Cardiac muscle cell (in vitro differentiated cells and primary cell): ENCODE measurements at regions not wholly inside any gene's neighbourhood (a gene's known extent, or its start where the extent isn't known, plus 50 kb on each side); places are given as distances from the start of the nearest gene placed in this dataset.

ENCODE experiments used
- DNase-seq, 2 donors: peaks; one replicate each; pipeline versions ENCODE4 v3.0.0 to v3.0.0-alpha.2; 2010 to 2017; ENCODE audit warnings: low read depth in 1 of 2, low spot score in 1 of 2
- H3K27ac ChIP-seq: fragments of 200-600 bp; sonication (generic); 2 replicates; pipeline ENCODE4 v1.5.1; 2016
- H3K27me3 ChIP-seq: fragments of 200-600 bp; sonication (generic); 2 replicates; pipeline ENCODE4 v1.6.0; 2016; ENCODE audit warnings: control low read depth
- H3K36me3 ChIP-seq: fragments of 200-600 bp; sonication (generic); 2 replicates; pipeline ENCODE4 v1.5.1; 2016; ENCODE audit warnings: control low read depth
- H3K4me1 ChIP-seq: fragments of 200-600 bp; sonication (generic); 2 replicates; pipeline ENCODE4 v1.8.1; 2017; ENCODE audit warnings: low read depth, mild to moderate bottlenecking, mixed run types
- H3K4me3 ChIP-seq: fragments of 200-600 bp; sonication (generic); 2 replicates; pipeline ENCODE4 v1.5.1; 2016; ENCODE audit warnings: mild to moderate bottlenecking
- H3K9me3 ChIP-seq: fragments of 200-600 bp; sonication (generic); 2 replicates; pipeline ENCODE4 v1.5.1; 2017; ENCODE audit warnings: low read depth, mild to moderate bottlenecking, control low read depth
- CTCF ChIP-seq: IDR thresholded peaks from 2 replicates; pipeline ENCODE4 v1.5.1; 2012; ENCODE audit warnings: low read depth, mild to moderate bottlenecking, low read length

DNA sequence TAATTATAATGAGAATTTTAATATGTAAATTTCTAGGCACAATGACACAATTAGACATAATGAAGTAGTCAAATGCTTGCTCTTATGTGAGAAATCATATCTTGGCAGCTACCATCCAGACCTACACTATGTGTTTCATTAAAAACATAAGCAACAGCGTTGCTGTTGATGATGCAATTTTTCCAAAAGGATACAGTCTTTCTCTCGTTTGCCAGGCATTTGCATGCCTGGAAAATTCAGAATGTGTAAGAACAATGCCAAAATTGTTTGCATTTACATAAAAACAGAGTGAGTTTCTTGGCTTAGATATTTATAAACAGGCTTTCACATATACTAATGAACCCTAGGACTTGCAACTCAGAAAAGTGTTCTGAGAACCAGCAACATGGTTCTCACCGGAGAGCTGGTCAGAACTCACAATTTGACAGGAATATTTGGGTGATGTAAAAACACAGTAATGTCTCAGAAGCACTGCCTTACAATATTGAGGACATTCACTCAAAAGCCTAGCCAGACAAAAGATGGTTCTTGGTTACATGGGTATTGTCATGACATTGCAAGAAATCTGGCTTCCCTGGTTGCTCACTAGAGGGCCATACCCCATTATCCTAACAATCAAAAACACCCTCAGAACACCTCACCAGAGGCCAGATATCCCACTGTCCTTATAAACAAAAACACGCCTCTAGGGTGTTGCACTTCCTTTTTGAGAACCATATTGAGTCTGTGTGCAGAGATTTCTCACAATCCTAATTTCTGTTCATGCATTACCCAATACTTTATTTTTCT lies 1029.0 kb upstream of the AGA start:
- no peak for TF ChIP-seq CTCF

DNA sequence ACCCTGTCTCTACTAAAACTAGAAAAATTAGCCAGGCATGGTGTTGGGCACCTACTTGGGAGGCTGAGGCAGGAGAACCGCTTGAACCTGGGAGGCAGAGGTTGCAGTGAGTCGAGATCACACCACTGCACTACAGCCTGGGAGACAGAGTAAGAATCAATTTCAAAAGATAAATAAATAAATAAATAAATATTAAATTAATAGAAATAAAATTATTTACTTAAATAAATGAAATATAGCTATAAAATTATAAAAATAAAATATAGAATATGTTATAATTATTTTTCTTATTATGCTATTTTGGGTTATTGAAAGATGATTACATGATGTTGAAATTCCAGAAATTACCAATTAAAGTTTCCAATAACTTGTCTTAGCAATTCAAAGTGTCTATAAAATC lies 1029.8 kb upstream of the AGA start:
- DNase-seq, result no peak
- Histone ChIP-seq H3K27me3 (no peaks in the 10 kb centered on the region), H3K4me3 (no peak overlapping the region), H3K27ac (no peak overlapping the region), H3K9me3 (no peaks in the 10 kb centered on the region), H3K4me1 (no peaks in the 10 kb centered on the region), H3K36me3 (no peaks in the 10 kb centered on the region)
- TF ChIP-seq CTCF, result no peak

More for the DNA sequence above, 1029.0 kb upstream of the AGA start:
- DNase-seq, result no peak
- Histone ChIP-seq H3K4me1 (no peaks in the 10 kb centered on the region), H3K27me3 (no peaks in the 10 kb centered on the region), H3K27ac (no peak overlapping the region), H3K9me3 (no peaks in the 10 kb centered on the region), H3K4me3 (no peak overlapping the region), H3K36me3 (no peaks in the 10 kb centered on the region)

- H3K4me3 ChIP-seq, result no peak overlapping the region
- no peaks in the 10 kb centered on the region for H3K27me3 ChIP-seq
- no peak for TF ChIP-seq CTCF
- no peaks in the 10 kb centered on the region for H3K4me1 ChIP-seq
- DNase-seq, result no peak
- no peaks in the 10 kb centered on the region for H3K36me3 ChIP-seq
- H3K9me3 ChIP-seq, result no peaks in the 10 kb centered on the region
- no peak overlapping the region for H3K27ac ChIP-seq
These were observed 1037.9 kb upstream of the AGA start for GRCh38 chr4:178480105-178480504.

DNA sequence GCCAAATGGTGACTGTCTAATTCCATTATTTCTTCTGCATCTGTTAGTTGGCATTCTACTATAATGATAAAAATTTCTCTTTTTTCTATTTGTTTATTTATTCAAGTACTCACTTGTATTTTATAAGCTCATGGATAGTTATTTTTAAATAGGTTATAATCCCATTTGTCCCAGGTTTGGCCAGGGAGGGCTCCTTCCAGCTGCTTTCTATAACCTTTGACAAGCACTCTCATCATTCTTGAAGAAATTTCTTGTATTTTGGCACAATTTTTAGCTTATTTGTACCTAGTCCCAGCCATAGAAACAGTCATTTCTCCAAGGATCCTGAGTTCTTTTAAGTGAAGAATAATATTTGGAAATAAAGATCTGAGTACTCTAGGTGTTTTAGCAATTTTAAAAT lies 1038.6 kb upstream of the AGA start:
- no peaks in the 10 kb centered on the region for H3K27me3 ChIP-seq
- H3K4me3 ChIP-seq, result no peak overlapping the region
- no peak for DNase-seq
- no peaks in the 10 kb centered on the region for H3K4me1 ChIP-seq
- H3K9me3 ChIP-seq, result no peaks in the 10 kb centered on the region
- TF ChIP-seq CTCF, result no peak
- no peak overlapping the region for H3K27ac ChIP-seq
- H3K36me3 ChIP-seq, result no peaks in the 10 kb centered on the region

DNA sequence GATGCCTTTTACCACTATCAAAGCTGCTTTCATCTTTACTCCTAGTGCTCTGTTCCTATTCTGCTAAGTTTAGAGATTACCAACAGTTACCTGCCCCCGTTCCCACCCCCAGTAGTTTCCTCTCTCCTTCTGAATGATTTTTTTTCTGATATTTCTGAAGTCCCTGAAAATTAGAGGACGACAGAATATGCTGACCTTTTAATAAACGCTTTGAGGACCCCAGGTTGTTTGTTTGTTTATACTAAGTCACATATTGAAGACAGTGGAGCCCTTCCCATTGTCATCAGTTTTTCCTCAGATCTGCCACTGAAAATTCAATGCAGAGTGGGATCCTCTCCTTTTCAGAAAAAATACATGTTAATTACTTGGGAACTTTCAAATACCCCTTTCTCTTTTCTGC lies 1039.3 kb upstream of the AGA start:
- Histone ChIP-seq H3K4me3 (no peak overlapping the region), H3K27ac (no peak overlapping the region), H3K4me1 (no peaks in the 10 kb centered on the region), H3K27me3 (no peaks in the 10 kb centered on the region), H3K9me3 (no peaks in the 10 kb centered on the region), H3K36me3 (no peaks in the 10 kb centered on the region)
- DNase-seq, result no peak
- no peak for TF ChIP-seq CTCF
